ENCODE measurements at regions not wholly inside any gene's neighbourhood (a gene's known extent, or its start where the extent isn't known, plus 50 kb on each side); places are given as distances from the start of the nearest gene placed in this dataset.

DNA sequence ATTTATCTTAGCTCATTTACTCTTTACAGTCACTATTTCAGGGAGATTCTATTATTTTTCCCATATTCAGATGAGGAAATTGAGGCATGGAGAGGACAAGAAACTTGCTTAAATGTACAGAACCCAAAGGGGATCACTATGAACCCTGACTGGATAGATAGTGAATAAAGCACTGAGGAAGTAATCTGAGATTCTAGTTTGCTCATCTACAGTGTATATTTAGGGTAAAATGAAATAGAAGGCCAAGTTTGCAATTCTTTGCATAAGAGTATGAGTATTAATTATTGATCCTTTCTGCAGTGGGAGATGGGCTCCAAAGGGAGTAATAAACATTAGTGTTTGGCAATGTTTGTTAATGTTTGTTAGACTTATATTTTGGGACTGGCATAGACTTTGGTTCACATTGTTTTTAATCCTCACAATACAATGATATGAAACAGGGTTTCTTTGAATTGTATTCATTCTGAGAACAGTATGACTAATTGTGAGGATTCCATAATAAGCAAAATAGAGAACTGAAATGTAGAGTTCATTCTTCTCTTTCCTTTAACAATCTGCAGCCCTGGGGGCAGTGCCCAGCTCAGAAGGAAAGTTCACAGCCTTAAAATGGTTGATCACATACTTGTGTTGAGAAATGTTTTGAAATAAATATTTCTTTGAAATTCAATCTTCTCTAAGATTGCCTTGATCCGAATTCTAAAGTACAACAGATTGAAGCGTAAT lies 131.0 kb upstream of the ZNF804B start:
- H3K27ac ChIP-seq: no peak overlapping the region
- DNase-seq (no peak), ATAC-seq (no peak)
- no peak overlapping the region for H3K4me3 ChIP-seq
- H3K4me1 ChIP-seq: no peaks in the 10 kb centered on the region
- 85 to 91% (median 88%) methylated on average over 2 of the region's 2 CpGs for WGBS, 4 donors
- TF ChIP-seq, protein P1, sequence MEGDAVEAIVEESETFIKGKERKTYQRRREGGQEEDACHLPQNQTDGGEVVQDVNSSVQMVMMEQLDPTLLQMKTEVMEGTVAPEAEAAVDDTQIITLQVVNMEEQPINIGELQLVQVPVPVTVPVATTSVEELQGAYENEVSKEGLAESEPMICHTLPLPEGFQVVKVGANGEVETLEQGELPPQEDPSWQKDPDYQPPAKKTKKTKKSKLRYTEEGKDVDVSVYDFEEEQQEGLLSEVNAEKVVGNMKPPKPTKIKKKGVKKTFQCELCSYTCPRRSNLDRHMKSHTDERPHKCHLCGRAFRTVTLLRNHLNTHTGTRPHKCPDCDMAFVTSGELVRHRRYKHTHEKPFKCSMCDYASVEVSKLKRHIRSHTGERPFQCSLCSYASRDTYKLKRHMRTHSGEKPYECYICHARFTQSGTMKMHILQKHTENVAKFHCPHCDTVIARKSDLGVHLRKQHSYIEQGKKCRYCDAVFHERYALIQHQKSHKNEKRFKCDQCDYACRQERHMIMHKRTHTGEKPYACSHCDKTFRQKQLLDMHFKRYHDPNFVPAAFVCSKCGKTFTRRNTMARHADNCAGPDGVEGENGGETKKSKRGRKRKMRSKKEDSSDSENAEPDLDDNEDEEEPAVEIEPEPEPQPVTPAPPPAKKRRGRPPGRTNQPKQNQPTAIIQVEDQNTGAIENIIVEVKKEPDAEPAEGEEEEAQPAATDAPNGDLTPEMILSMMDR (IDR thresholded peaks at IDR 0.05): no peak
- TF ChIP-seq POLR2A (IDR thresholded peaks at IDR 0.05): no peak
- no peaks in the 10 kb centered on the region for H3K9me3 ChIP-seq
- intact Hi-C loops (cut with DNase I): no loop called here
- H3K27me3 ChIP-seq: no peaks in the 10 kb centered on the region
- H3K36me3 ChIP-seq: no peaks in the 10 kb centered on the region

DNA sequence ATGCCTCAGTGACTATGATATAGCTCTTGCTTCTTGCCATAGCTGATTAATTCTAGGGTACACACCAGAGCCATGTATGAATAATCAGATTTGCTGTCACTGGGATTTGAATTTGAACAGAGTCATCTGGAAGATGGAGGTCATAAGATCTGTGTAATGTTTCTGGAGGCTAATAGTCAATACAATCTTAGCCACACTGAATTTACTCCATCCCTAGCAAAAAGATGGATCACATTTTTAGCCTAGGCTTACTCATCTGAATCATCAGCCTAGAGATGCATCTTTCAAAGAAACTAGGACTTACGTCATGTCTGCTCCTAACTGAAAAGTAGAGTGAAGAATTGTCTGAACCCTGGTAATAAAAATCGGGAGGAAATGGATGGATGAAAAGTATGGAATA lies 142.3 kb upstream of the ZNF804B start:
- 86 to 90% (median 88%) methylated on average over 2 of the region's 2 CpGs for WGBS, 4 donors
- no peak for TF ChIP-seq POLR2A (IDR thresholded peaks at IDR 0.05)
- TF ChIP-seq, protein P1 (IDR thresholded peaks at IDR 0.05): no peak
- intact Hi-C loops (cut with DNase I): loop anchor here in 1 of 10 donors (10.0 kb wide), 1 partner anchor 58 kb away; no protein-coding TSS in a partner anchor
- Histone ChIP-seq H3K27ac (no peak overlapping the region), H3K27me3 (no peaks in the 10 kb centered on the region), H3K4me3 (no peak overlapping the region), H3K4me1 (no peaks in the 10 kb centered on the region), H3K9me3 (no peaks in the 10 kb centered on the region), H3K36me3 (no peaks in the 10 kb centered on the region)
- ATAC-seq: no peak
- DNase-seq: no peak

DNA sequence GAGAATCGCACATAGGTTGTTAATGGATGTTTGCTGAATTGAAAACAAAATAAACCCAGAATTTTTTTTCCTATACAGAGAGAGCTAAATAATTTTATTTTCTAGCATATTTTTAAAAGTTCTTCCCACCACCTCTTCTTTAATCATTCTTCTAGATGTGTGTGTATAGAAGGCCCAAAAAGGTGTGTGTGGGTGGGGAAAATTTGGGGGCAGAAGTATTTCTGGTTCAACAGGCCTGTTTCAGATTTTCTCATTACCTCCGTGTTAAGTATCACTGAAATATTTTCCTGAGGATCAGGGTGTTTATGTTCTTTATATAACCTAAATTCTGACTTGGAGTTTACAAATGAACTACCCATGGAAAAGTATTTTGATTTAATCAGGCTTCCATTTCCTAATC lies 144.2 kb upstream of the ZNF804B start:
- Histone ChIP-seq H3K4me1 (no peaks in the 10 kb centered on the region), H3K27me3 (no peaks in the 10 kb centered on the region), H3K27ac (no peak overlapping the region), H3K36me3 (no peaks in the 10 kb centered on the region), H3K9me3 (no peaks in the 10 kb centered on the region), H3K4me3 (no peak overlapping the region)
- DNase-seq: no peak
- intact Hi-C loops (cut with DNase I): loop anchor here in 1 of 10 donors (10.0 kb wide), 1 partner anchor 59 kb away; no protein-coding TSS in a partner anchor
- no peak for TF ChIP-seq POLR2A (IDR thresholded peaks at IDR 0.05)
- TF ChIP-seq, protein P1 (IDR thresholded peaks at IDR 0.05): no peak
- 87 to 93% (median 90%) methylated on average over 2 of the region's 2 CpGs for WGBS, 4 donors
- ATAC-seq: no peak

DNA sequence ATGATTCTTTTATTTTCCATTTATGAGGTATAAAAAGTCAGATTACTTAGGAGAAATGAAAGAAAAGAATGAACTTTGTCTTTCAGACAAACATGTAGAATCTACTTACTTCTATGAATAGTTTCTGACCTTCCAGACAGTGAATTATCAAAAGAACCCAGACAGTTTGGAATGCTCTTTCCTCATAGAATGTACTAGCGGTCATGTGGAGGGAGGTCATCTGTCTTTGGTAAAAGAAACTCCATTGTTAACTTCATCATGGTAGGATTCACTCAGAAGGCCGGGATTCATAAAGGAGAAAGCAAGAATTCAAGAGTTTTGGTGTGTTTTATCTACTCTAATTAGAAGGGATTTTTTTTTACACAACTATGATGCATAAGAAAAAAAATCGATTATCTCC lies 144.8 kb upstream of the ZNF804B start:
- WGBS, 4 donors: 66 to 77% (median 74%) methylated on average over 3 of the region's 3 CpGs
- no peaks in the 10 kb centered on the region for H3K9me3 ChIP-seq
- no peak for DNase-seq
- intact Hi-C loops (cut with DNase I): loop anchor here in 1 of 10 donors (10.0 kb wide), 1 partner anchor 60 kb away; no protein-coding TSS in a partner anchor
- H3K27me3 ChIP-seq: no peaks in the 10 kb centered on the region
- TF ChIP-seq, protein P1 (IDR thresholded peaks at IDR 0.05): no peak
- no peak for TF ChIP-seq POLR2A (IDR thresholded peaks at IDR 0.05)
- H3K4me1 ChIP-seq: no peaks in the 10 kb centered on the region
- ATAC-seq: no peak
- H3K36me3 ChIP-seq: no peaks in the 10 kb centered on the region
- H3K4me3 ChIP-seq: no peak overlapping the region
- no peak overlapping the region for H3K27ac ChIP-seq
